ENCODE measurements at regions not wholly inside any gene's neighbourhood (a gene's known extent, or its start where the extent isn't known, plus 50 kb on each side); places are given as distances from the start of the nearest gene placed in this dataset.

DNA sequence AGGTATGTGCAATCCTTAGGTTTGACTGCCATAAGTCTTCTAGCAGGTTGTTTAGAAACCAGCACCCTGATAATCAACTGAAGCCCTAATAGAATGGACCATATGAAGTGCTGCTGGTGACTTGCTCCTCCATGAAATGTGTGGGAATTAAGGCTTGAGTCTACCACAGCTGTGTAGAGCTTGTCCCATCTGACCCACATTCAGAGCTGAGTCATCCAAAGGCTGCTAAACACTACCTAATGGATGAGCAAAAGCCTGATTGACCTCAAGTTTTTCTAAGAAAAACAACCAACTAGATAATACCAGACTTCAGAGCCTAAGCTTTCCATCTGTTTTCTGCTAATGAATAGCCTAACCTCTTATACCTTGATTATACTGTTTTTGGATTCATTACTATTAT is 120.3 kb upstream of the MOCS1 start:
- H3K9me2 ChIP-seq (ENCODE audit: low read depth, low read length) = no peaks in the 10 kb centered on the region
- H4K20me1 ChIP-seq (ENCODE audit: insufficient read depth, low read length) = no peaks in the 10 kb centered on the region
- H3K9ac ChIP-seq (ENCODE audit: low read length) = no peak overlapping the region
- no peaks in the 10 kb centered on the region for H3K79me2 ChIP-seq (ENCODE audit: insufficient read depth, low read length)
- TF ChIP-seq, protein P1, sequence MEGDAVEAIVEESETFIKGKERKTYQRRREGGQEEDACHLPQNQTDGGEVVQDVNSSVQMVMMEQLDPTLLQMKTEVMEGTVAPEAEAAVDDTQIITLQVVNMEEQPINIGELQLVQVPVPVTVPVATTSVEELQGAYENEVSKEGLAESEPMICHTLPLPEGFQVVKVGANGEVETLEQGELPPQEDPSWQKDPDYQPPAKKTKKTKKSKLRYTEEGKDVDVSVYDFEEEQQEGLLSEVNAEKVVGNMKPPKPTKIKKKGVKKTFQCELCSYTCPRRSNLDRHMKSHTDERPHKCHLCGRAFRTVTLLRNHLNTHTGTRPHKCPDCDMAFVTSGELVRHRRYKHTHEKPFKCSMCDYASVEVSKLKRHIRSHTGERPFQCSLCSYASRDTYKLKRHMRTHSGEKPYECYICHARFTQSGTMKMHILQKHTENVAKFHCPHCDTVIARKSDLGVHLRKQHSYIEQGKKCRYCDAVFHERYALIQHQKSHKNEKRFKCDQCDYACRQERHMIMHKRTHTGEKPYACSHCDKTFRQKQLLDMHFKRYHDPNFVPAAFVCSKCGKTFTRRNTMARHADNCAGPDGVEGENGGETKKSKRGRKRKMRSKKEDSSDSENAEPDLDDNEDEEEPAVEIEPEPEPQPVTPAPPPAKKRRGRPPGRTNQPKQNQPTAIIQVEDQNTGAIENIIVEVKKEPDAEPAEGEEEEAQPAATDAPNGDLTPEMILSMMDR (IDR thresholded peaks at IDR 0.05; ENCODE audit: low read length) = no peak
- TF ChIP-seq EZH2 (IDR thresholded peaks at IDR 0.05; ENCODE audit: borderline replicate concordance, low read length) = no peak
- no peaks in the 10 kb centered on the region for H3K27me3 ChIP-seq (ENCODE audit: insufficient read depth, low read length)
- H2AFZ ChIP-seq (ENCODE audit: low read length) = no peak overlapping the region
- no peaks in the 10 kb centered on the region for H3K4me1 ChIP-seq (ENCODE audit: insufficient read depth, low read length, severe bottlenecking)
- H3K36me3 ChIP-seq (ENCODE audit: insufficient read depth, low read length) = no peaks in the 10 kb centered on the region
- H3K4me3 ChIP-seq (ENCODE audit: low read depth, low read length, poor library complexity, severe bottlenecking) = no peak overlapping the region
- H3K27ac ChIP-seq (ENCODE audit: low read depth, low read length, poor library complexity, severe bottlenecking) = no peak overlapping the region
- H3K4me2 ChIP-seq (ENCODE audit: low read length) = no peak overlapping the region
- H3F3A ChIP-seq (ENCODE audit: insufficient read depth, low read length) = no peaks in the 10 kb centered on the region
- no peaks in the 10 kb centered on the region for H3K9me3 ChIP-seq (ENCODE audit: low read length)

DNA sequence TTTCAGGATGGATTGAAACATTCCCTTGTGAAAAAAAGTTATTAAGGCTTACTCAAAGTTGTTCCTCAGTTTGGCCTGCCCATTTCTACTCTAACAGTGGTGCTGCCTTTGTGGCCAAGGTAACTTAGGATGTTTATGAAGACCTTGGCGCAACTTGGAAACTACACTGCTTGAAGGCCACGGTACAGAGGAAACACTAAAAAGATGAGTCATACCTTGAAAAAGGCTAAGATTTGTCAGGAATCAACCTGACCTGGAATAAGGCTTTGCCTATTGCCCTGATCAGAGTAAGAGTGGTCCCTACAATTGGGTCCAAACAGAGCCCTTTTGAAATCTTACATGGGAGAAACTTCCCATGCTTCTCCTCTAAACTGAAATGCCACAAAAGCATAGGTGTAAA is 119.9 kb upstream of the MOCS1 start:
- Histone ChIP-seq H3K4me1 (ENCODE audit: insufficient read depth, low read length, severe bottlenecking) (no peaks in the 10 kb centered on the region), H3K4me3 (ENCODE audit: low read depth, low read length, poor library complexity, severe bottlenecking) (no peak overlapping the region), H3K9ac (ENCODE audit: low read length) (no peak overlapping the region), H3K4me2 (ENCODE audit: low read length) (no peak overlapping the region), H4K20me1 (ENCODE audit: insufficient read depth, low read length) (no peaks in the 10 kb centered on the region), H3K9me2 (ENCODE audit: low read depth, low read length) (no peaks in the 10 kb centered on the region), H3F3A (ENCODE audit: insufficient read depth, low read length) (no peaks in the 10 kb centered on the region), H3K27ac (ENCODE audit: low read depth, low read length, poor library complexity, severe bottlenecking) (no peak overlapping the region), H3K36me3 (ENCODE audit: insufficient read depth, low read length) (no peaks in the 10 kb centered on the region), H2AFZ (ENCODE audit: low read length) (no peak overlapping the region), H3K79me2 (ENCODE audit: insufficient read depth, low read length) (no peaks in the 10 kb centered on the region), H3K9me3 (ENCODE audit: low read length) (no peaks in the 10 kb centered on the region), H3K27me3 (ENCODE audit: insufficient read depth, low read length) (no peaks in the 10 kb centered on the region)
- TF ChIP-seq EZH2 (IDR thresholded peaks at IDR 0.05; ENCODE audit: borderline replicate concordance, low read length) = no peak
- TF ChIP-seq, protein P1 (IDR thresholded peaks at IDR 0.05; ENCODE audit: low read length) = no peak

DNA sequence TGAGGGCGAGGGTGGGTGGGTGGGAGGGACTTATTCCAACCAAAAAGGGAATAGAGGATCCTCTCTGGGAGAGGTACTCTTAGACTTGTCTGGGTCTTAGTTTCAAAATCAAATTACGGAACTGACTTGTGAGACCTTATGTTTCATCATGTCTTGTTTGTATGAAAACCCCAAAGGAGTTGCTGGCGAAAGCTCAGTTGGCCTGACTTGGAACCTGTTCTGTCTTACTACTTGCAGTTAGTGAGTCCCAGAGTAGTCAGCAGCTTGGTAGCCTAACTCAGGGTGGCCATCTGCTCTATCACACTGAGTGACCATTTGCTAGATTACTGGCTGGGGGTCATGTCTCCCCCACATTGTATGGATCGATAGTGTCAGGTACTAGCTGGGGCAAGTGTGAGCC is 114.9 kb upstream of the MOCS1 start:
- Histone ChIP-seq H3K4me2 (ENCODE audit: low read length) (no peak overlapping the region), H3K36me3 (ENCODE audit: insufficient read depth, low read length) (no peaks in the 10 kb centered on the region), H3K9me2 (ENCODE audit: low read depth, low read length) (no peaks in the 10 kb centered on the region), H3K9ac (ENCODE audit: low read length) (no peak overlapping the region), H2AFZ (ENCODE audit: low read length) (no peak overlapping the region), H3K27ac (ENCODE audit: low read depth, low read length, poor library complexity, severe bottlenecking) (no peak overlapping the region), H3K27me3 (ENCODE audit: insufficient read depth, low read length) (no peaks in the 10 kb centered on the region), H3K4me1 (ENCODE audit: insufficient read depth, low read length, severe bottlenecking) (no peaks in the 10 kb centered on the region), H4K20me1 (ENCODE audit: insufficient read depth, low read length) (no peaks in the 10 kb centered on the region), H3K79me2 (ENCODE audit: insufficient read depth, low read length) (no peaks in the 10 kb centered on the region), H3F3A (ENCODE audit: insufficient read depth, low read length) (no peaks in the 10 kb centered on the region), H3K9me3 (ENCODE audit: low read length) (no peaks in the 10 kb centered on the region), H3K4me3 (ENCODE audit: low read depth, low read length, poor library complexity, severe bottlenecking) (no peak overlapping the region)
- TF ChIP-seq EZH2 (IDR thresholded peaks at IDR 0.05; ENCODE audit: borderline replicate concordance, low read length) = no peak
- TF ChIP-seq, protein P1 (IDR thresholded peaks at IDR 0.05; ENCODE audit: low read length) = no peak

Measured in OCI-LY1 (cell line).